DOHH2 (cell line): ENCODE measurements at regions not wholly inside any gene's neighbourhood (a gene's known extent, or its start where the extent isn't known, plus 50 kb on each side); places are given as distances from the start of the nearest gene placed in this dataset.

ENCODE experiments used
- EZH2phosphoT487 ChIP-seq: fragments of 200-600 bp; sonication (generic); IDR thresholded peaks from 2 replicates; pipeline ENCODE4 v1.6.1; 2017; ENCODE audit warnings: borderline replicate concordance, mild to moderate bottlenecking, antibody characterized with exemption, low read length, moderate library complexity, mixed read lengths
- TF ChIP-seq, protein P1 (sequence below): fragments of 200-600 bp; sonication (generic); IDR thresholded peaks from one replicate; pipeline ENCODE4 v1.5.1; 2014; ENCODE audit warnings: antibody characterized with exemption, mild to moderate bottlenecking, low read depth, low read length; ENCODE audit not compliant: poor library complexity, severe bottlenecking

DNA sequence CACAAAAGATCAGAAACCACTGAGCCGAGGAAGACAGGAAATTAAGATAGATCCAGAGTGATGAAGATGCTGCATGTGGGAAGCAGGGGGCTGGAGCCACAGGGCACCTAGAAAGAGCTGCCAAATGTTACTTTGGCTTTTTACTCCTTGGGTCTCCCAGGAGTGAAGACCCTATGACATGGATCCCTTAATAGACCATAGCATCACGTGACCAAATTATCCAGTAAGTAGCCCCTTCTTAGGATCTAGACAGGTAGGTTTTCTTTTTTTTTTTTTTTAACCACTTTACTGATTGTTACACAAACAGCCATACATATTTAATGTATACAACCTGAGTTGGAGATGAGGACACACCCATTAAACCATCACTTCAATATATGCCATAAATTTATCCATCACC is 183.9 kb upstream of the SOX21 start:
- TF ChIP-seq, protein P1, sequence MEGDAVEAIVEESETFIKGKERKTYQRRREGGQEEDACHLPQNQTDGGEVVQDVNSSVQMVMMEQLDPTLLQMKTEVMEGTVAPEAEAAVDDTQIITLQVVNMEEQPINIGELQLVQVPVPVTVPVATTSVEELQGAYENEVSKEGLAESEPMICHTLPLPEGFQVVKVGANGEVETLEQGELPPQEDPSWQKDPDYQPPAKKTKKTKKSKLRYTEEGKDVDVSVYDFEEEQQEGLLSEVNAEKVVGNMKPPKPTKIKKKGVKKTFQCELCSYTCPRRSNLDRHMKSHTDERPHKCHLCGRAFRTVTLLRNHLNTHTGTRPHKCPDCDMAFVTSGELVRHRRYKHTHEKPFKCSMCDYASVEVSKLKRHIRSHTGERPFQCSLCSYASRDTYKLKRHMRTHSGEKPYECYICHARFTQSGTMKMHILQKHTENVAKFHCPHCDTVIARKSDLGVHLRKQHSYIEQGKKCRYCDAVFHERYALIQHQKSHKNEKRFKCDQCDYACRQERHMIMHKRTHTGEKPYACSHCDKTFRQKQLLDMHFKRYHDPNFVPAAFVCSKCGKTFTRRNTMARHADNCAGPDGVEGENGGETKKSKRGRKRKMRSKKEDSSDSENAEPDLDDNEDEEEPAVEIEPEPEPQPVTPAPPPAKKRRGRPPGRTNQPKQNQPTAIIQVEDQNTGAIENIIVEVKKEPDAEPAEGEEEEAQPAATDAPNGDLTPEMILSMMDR = no peak
- no peak for TF ChIP-seq EZH2phosphoT487
